Fibroblast of villous mesenchyme (primary cell): ENCODE measurements at regions not wholly inside any gene's neighbourhood (a gene's known extent, or its start where the extent isn't known, plus 50 kb on each side); places are given as distances from the start of the nearest gene placed in this dataset.
"Not testable (repeated sequence)": the region's sequence is repeated elsewhere in the genome, so short reads cannot be mapped to it uniquely, and the experiment has no call there.

Experiments used
- DNase-seq: peaks from one replicate; pipeline ENCODE4 v3.0.0-alpha.2; 2010; ENCODE audit warnings: low read depth
- H3K4me3 ChIP-seq: 2 replicates; pipeline ENCODE4 v1.5.1; 2011; ENCODE audit warnings: low read depth, mild to moderate bottlenecking, low read length
- CTCF ChIP-seq: IDR thresholded peaks from 2 replicates; pipeline ENCODE4 v1.5.1; 2012; ENCODE audit warnings: low read depth, mild to moderate bottlenecking, low read length; ENCODE audit not compliant: insufficient read depth

- H3K4me3 ChIP-seq, result no peak overlapping the region
- no peak for TF ChIP-seq CTCF
- DNase-seq, result no peak
Observed at GRCh38 chr12:73659802-73660201, 877.8 kb upstream of the ATXN7L3B start.

DNA sequence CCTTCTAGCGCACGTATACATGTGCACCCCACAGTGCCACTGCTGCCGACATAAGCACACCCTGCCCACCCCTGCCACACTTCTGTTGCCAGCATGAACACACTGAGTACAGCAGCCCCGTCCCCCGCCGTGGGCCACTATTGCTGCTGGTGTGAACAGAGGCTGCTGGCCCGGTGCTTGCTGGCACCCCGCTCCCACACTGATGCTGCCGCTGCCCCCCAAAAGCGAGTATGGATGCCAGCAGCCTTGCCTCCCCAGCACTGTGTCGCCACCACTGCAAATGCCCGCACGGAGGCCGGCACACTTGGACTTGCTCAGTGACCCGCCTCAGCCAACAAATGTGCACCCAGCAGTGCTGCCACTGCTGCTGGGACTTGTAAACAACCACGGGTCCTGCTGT is 872.4 kb upstream of the ATXN7L3B start:
- H3K4me3 ChIP-seq, result no peak overlapping the region
- TF ChIP-seq CTCF, result no peak
- no peak for DNase-seq

DNA sequence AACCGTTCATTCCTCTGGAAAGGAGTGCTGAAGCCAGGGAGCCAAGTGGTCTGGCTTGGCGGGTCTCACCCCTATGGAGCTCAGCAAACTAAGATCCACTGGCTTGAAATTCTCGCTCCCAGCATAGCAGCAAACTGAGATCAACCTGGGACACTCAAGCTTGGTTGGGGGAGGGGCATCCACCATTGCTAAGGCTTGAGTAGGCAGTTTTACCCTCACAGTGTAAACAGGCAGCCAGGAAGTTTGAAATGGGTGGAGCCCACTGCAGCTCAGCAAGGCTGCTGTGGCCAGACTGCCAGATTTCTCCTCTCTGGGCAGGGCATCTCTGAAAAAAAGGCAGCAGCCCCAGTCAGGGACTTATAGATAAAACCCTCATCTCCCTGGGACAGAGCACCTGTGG is 866.1 kb upstream of the ATXN7L3B start:
- H3K4me3 ChIP-seq, DNase-seq: not testable (repeated sequence)

- no peak for TF ChIP-seq CTCF
- no peak for DNase-seq
- H3K4me3 ChIP-seq, result no peak overlapping the region
Observed at GRCh38 chr12:73677520-73678291, 859.9 kb upstream of the ATXN7L3B start.

DNA sequence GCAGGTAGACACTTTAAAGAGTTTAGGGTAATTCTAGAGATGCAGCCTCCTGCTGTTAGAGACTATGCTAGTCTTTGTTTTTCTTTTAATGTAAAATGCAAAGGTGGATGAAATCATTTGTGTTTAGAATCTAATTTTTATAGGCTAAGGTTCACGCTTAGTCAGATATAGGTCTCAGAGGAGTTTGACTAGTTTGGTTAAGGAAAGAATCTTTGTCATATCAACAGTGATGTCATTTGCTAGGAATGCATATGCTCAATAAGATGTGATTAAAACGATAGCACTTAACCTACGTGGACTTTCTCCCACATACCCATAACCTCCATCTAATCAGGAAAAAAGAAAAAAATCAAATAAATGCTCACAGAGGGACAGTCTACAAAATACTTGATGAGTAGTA is 859.3 kb upstream of the ATXN7L3B start:
- TF ChIP-seq CTCF, result no peak
- no peak overlapping the region for H3K4me3 ChIP-seq
- DNase-seq, result no peak

- H3K4me3 ChIP-seq, result no peak overlapping the region
- DNase-seq, result no peak
- no peak for TF ChIP-seq CTCF
Observed at GRCh38 chr12:73699318-73699717, 838.3 kb upstream of the ATXN7L3B start.

DNA sequence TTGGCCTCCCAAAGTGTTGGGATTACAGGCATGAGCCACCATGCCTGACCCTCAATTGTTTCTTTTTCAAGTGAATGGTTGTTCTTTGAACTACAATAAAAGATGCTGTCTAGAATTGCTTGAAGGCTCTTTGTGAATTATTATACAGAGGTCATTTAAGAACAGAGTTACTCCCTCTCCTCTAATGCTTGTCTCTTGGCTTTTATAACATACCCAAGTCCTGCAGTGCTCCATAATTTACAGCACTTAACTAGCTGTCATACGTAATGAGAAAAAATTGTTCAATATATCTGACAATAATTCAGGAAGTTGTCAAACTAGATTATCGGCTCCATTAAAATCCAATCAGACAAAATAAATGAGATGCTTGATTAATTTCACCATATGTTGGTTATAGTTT is 823.0 kb upstream of the ATXN7L3B start:
- DNase-seq, result no peak
- no peak for TF ChIP-seq CTCF
- no peak overlapping the region for H3K4me3 ChIP-seq

DNA sequence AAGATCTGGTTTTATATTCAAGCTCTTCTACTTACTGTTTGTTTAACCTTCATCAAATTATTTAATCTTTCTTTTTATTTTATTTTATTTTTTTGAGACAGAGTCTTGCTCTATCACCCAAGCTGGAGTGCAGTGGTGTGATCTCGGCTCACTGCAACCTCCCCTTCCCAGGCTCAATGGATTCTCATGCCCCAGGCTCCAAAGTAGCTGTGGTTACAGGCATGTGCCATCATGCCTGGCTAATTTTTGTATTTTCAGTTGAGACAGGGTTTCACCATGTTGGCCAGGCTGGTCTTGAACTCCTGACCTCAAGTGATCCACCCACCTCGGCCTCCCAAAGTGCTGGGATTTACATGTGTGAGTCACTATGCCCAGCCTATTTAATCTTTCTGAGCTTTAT is 821.5 kb upstream of the ATXN7L3B start:
- H3K4me3 ChIP-seq, DNase-seq: not testable (repeated sequence)
